K562 (cell line): ENCODE measurements at regions not wholly inside any gene's neighbourhood (a gene's known extent, or its start where the extent isn't known, plus 50 kb on each side); places are given as distances from the start of the nearest gene placed in this dataset.

ENCODE experiments used
- ATF3 ChIP-seq, 2 experiments: fragments of 450-650 bp in 1 of 2; sonication (generic) in 1 of 2; formaldehyde crosslinking in 1 of 2; IDR thresholded peaks in 1 of 2; conservative IDR thresholded peaks in 1 of 2; 2 replicates each; pipeline versions ENCODE4 v1.6.1 to v1.8.1; 2016 to 2023; ENCODE audit warnings: mild to moderate bottlenecking in 2 of 2, moderate library complexity in 2 of 2, inconsistent platforms in 1 of 2, missing genetic modification reagents in 1 of 2
- CBFA2T2 ChIP-seq: fragments of 450-650 bp; conservative IDR thresholded peaks from 2 replicates; pipeline ENCODE4 v1.6.1; 2017; ENCODE audit warnings: mild to moderate bottlenecking
- CBFA2T3 ChIP-seq: fragments of 450-650 bp; IDR thresholded peaks from 2 replicates; pipeline ENCODE4 v1.6.1; 2017
- DLX4 ChIP-seq: fragments of 250-450 bp; sonication (Bioruptor Pico); IDR thresholded peaks from 2 replicates; pipeline ENCODE4 v1.6.1; 2021; ENCODE audit warnings: mild to moderate bottlenecking
- NCOR1 ChIP-seq: fragments of 450-650 bp; IDR thresholded peaks from 2 replicates; pipeline ENCODE4 v1.6.1; 2016; ENCODE audit warnings: mild to moderate bottlenecking, moderate library complexity
- NEUROD1 ChIP-seq: fragments of 150-350 bp; IDR thresholded peaks from 2 replicates; pipeline ENCODE4 v1.6.1; 2014; ENCODE audit warnings: borderline replicate concordance, low read length, low read depth; ENCODE audit not compliant: partially characterized antibody
- TGIF2 ChIP-seq: sonication (generic); formaldehyde crosslinking; IDR thresholded peaks from 2 replicates; pipeline ENCODE4 v1.8.1; 2022; ENCODE audit warnings: mild to moderate bottlenecking, missing genetic modification reagents, moderate library complexity
- ZBTB1 ChIP-seq: sonication (generic); formaldehyde crosslinking; IDR thresholded peaks from 2 replicates; pipeline ENCODE4 v1.8.1; 2023; ENCODE audit warnings: missing genetic modification reagents, low read depth, mild to moderate bottlenecking, borderline replicate concordance
- ZBTB9 ChIP-seq: fragments of 450-650 bp; formaldehyde crosslinking; IDR thresholded peaks from 2 replicates; pipeline ENCODE4 v1.4.0; 2020; ENCODE audit warnings: mild to moderate bottlenecking, moderate library complexity
- ZNF174 ChIP-seq: fragments of 250-450 bp; sonication (Bioruptor Pico); IDR thresholded peaks from 2 replicates; pipeline ENCODE4 v1.4.0; 2020; ENCODE audit warnings: mild to moderate bottlenecking
- ZNF830 ChIP-seq: fragments of 250-450 bp; sonication (Bioruptor Pico); IDR thresholded peaks from 2 replicates; pipeline ENCODE4 v1.5.0; 2021; ENCODE audit warnings: mild to moderate bottlenecking
- TF ChIP-seq, protein P1 (sequence below): sonication (generic); formaldehyde crosslinking; IDR thresholded peaks from 2 replicates; pipeline ENCODE4 v1.8.0; 2022; ENCODE audit warnings: mild to moderate bottlenecking, missing genetic modification reagents
- TF ChIP-seq, protein P2 (sequence below): sonication (generic); formaldehyde crosslinking; IDR thresholded peaks from 2 replicates; pipeline ENCODE4 v1.8.0; 2022; ENCODE audit warnings: mild to moderate bottlenecking, missing genetic modification reagents, borderline replicate concordance

DNA sequence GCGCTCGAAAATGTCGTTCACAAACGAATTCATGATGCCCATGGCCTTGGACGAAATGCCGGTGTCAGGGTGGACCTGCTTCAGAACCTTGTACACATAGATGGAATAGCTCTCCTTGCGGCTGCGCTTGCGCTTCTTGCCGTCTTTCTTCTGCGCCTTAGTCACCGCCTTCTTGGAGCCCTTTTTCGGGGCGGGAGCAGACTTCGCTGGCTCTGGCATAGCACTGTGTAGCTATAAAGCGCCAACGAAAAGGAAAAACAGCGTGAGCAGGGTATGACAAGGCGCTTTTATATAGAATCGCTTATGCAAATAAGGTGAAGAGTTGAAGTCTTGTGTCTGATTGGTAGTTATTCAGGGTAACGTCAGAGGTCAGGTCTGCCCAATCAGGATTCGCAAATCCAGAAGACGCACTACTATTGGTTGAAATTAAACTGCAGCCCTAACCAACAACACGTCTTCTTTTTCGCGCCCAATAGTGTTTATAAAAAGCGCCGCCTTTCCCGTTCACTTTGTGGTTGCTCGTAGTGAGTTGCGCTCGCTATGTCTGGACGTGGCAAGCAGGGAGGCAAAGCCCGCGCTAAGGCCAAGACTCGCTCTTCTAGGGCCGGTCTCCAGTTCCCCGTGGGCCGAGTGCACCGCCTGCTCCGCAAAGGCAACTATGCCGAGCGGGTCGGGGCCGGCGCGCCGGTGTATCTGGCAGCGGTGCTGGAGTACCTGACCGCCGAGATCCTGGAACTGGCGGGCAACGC is 114.8 kb upstream of the PRSS16 start (continued):
- TF ChIP-seq ATF3 (IDR thresholded peaks at IDR 0.05), result no peak
- peak; percentile 78; the same call in 1 of the 2 replicates for TF ChIP-seq ATF3 (CRISPR knock-in tag; conservative IDR thresholded peaks at IDR 0.05)
- peak; percentile 87 for TF ChIP-seq ZBTB9 (CRISPR knock-in tag)
- TF ChIP-seq, protein P1, sequence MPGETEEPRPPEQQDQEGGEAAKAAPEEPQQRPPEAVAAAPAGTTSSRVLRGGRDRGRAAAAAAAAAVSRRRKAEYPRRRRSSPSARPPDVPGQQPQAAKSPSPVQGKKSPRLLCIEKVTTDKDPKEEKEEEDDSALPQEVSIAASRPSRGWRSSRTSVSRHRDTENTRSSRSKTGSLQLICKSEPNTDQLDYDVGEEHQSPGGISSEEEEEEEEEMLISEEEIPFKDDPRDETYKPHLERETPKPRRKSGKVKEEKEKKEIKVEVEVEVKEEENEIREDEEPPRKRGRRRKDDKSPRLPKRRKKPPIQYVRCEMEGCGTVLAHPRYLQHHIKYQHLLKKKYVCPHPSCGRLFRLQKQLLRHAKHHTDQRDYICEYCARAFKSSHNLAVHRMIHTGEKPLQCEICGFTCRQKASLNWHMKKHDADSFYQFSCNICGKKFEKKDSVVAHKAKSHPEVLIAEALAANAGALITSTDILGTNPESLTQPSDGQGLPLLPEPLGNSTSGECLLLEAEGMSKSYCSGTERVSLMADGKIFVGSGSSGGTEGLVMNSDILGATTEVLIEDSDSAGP (CRISPR knock-in tag), result peak; percentile 85
- TF ChIP-seq CBFA2T2, result no peak
- TF ChIP-seq DLX4 (CRISPR knock-in tag), result no peak
- no peak for TF ChIP-seq ZNF174 (CRISPR knock-in tag)
- TF ChIP-seq, protein P2, sequence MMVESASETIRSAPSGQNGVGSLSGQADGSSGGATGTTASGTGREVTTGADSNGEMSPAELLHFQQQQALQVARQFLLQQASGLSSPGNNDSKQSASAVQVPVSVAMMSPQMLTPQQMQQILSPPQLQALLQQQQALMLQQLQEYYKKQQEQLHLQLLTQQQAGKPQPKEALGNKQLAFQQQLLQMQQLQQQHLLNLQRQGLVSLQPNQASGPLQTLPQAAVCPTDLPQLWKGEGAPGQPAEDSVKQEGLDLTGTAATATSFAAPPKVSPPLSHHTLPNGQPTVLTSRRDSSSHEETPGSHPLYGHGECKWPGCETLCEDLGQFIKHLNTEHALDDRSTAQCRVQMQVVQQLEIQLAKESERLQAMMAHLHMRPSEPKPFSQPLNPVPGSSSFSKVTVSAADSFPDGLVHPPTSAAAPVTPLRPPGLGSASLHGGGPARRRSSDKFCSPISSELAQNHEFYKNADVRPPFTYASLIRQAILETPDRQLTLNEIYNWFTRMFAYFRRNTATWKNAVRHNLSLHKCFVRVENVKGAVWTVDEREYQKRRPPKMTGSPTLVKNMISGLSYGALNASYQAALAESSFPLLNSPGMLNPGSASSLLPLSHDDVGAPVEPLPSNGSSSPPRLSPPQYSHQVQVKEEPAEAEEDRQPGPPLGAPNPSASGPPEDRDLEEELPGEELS (CRISPR knock-in tag), result peak; percentile 95
- TF ChIP-seq ZBTB1 (CRISPR knock-in tag), result peak; percentile 93
- peak; percentile 98 for TF ChIP-seq NEUROD1
- no peak for TF ChIP-seq CBFA2T3
- TF ChIP-seq NCOR1, result peak; percentile 82
- peak; percentile 98; the same call in 1 of the 2 replicates for TF ChIP-seq TGIF2 (CRISPR knock-in tag)
- TF ChIP-seq ZNF830 (CRISPR knock-in tag), result no peak
